Large intestine (tissue), 3 donors: ENCODE measurements at regions not wholly inside any gene's neighbourhood (a gene's known extent, or its start where the extent isn't known, plus 50 kb on each side); places are given as distances from the start of the nearest gene placed in this dataset.

ENCODE experiments used
- DNase-seq, 2 donors: peaks; one replicate each; pipeline versions ENCODE4 v3.0.0 to v3.0.0-alpha.2; 2013
- H3K27ac ChIP-seq: one replicate; pipeline ENCODE4 v1.5.1; 2013; ENCODE audit warnings: low read length
- H3K27me3 ChIP-seq: 2 replicates; pipeline ENCODE4 v1.6.1; 2013; ENCODE audit warnings: low read length; ENCODE audit not compliant: control insufficient read depth, insufficient read depth
- H3K36me3 ChIP-seq: 2 replicates; pipeline ENCODE4 v1.6.1; 2013; ENCODE audit warnings: low read length; ENCODE audit not compliant: control insufficient read depth, insufficient read depth
- H3K4me1 ChIP-seq: one replicate; pipeline ENCODE4 v1.6.1; 2013; ENCODE audit warnings: low read length; ENCODE audit not compliant: control insufficient read depth, insufficient read depth
- H3K4me3 ChIP-seq: one replicate; pipeline ENCODE4 v1.5.1; 2013; ENCODE audit warnings: low read length
- H3K9me3 ChIP-seq: one replicate; pipeline ENCODE4 v1.6.1; 2013; ENCODE audit warnings: mild to moderate bottlenecking, low read depth, low read length, moderate library complexity; ENCODE audit not compliant: control insufficient read depth
- WGBS: methylation state at CpG from one replicate; pipeline ENCODE4 v1.1.5; 2013; ENCODE audit warnings: low lambda C conversion rate; ENCODE audit not compliant: insufficient coverage; 5-methylcytosine and 5-hydroxymethylcytosine counted together

DNA sequence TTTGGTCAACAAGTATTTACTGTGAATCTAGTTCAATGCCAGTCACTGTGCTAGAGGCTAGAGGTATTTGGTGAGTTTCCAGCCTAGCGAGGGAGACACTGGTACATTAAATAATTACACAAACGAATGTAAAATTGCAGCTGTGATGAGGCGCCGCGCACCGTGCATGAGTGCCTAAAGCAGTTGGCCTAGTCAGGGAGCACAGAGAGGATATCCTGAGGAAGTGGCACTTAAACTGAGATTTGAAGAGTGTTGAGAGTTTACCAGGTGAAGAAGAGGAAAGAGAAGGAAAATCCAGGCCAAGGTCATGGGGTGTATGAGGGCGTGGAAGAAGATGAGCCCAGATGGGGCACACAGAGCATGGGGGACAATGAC is 157.6 kb upstream of the NDUFV2 start:
- no peak for DNase-seq
- H3K4me1 ChIP-seq: peaks cover 4% of the 10 kb centered on the region
- no peak overlapping the region for H3K4me3 ChIP-seq
- WGBS: 100% methylated on average over 1 of the region's 7 CpGs
- H3K36me3 ChIP-seq: no peaks in the 10 kb centered on the region
- H3K27ac ChIP-seq: no peak overlapping the region
- H3K27me3 ChIP-seq: no peaks in the 10 kb centered on the region
- no peaks in the 10 kb centered on the region for H3K9me3 ChIP-seq

DNA sequence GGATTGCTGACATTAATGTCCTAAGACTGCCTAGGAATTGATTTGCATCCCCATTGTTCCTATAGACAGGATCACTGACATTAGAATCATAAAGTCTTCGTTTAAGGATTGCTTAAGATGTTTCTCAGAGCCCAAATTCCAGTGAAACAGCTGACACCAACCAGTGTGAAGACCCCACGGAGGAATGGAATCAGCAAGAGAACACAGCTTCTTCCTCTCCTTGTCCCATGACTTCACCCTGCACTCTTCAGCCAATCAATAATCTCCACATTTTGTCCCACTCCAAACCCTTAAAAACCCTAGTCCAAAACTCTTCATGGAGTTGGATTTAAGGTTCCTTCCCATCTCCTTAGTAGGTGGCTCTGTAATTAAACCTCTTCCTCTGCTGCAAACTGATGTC is 157.0 kb upstream of the NDUFV2 start:
- Histone ChIP-seq H3K27ac (no peak overlapping the region), H3K27me3 (no peaks in the 10 kb centered on the region), H3K36me3 (no peaks in the 10 kb centered on the region), H3K4me3 (no peak overlapping the region), H3K4me1 (peaks cover 4% of the 10 kb centered on the region), H3K9me3 (no peaks in the 10 kb centered on the region)
- DNase-seq: no peak
- WGBS: no CpG with 5 or more reads among the region's 2 CpGs

DNA sequence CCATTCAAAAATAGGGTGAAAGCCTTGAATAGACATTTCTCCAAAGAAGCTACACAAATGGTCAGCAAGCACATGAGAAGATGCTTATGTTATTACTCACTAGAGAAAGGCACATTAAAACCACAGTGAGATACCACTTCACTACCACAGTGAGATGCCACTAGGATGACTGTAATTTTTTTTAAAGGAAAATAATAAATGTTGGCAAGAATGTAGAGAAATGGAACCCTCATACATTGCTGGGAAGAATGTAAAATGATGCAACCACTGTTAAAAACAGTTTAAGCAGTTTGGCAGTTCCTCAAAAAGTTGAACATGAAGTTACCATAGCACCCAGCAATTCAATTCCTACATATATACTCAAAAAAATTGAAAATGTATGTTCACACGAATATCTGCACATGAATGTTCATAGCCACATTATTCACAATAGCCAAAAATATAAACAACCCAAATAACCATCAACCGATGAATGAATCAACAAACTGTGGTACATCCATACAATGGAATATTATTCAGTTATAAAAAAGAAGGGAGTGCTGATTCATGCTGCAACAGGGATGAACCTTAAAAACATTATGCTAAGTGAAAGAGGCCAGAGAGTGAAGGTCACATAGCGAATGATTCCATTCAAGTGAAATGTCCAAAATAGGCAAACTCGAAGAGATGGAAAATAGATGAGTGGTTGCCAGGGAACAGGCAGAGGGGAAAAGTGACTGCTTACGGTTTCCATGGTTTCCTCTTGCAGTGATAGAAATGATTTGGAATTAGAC is 156.2 kb upstream of the NDUFV2 start:
- Histone ChIP-seq H3K4me1 (peaks cover 4% of the 10 kb centered on the region), H3K9me3 (no peaks in the 10 kb centered on the region), H3K27ac (no peak overlapping the region), H3K36me3 (no peaks in the 10 kb centered on the region), H3K4me3 (no peak overlapping the region), H3K27me3 (no peaks in the 10 kb centered on the region)
- DNase-seq: no peak
- WGBS: 100% methylated on average over 3 of the region's 5 CpGs

DNA sequence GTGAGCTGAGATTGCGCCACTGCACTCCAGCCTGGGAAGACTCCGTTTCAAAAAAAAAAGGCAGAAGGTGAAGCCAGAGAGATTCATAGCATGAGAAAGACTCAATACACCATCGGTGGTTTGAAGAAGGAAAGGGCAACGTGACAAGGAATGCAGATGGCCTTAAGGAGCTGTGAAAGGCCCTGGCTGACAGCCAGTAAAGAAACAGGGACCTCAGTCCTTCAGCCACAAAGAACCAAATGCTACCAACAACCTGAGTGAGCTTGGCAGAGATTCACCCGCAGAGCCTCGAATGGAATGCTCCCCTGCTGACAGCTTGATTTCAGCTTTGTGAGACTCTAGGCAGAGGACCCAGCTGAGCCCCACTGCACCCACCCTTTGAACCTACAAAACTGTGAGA is 154.9 kb upstream of the NDUFV2 start:
- Histone ChIP-seq H3K4me3 (no peak overlapping the region), H3K9me3 (no peaks in the 10 kb centered on the region), H3K27ac (no peak overlapping the region), H3K27me3 (no peaks in the 10 kb centered on the region), H3K36me3 (no peaks in the 10 kb centered on the region), H3K4me1 (peaks cover 4% of the 10 kb centered on the region)
- DNase-seq: no peak
- WGBS: no CpG with 5 or more reads among the region's 6 CpGs

DNA sequence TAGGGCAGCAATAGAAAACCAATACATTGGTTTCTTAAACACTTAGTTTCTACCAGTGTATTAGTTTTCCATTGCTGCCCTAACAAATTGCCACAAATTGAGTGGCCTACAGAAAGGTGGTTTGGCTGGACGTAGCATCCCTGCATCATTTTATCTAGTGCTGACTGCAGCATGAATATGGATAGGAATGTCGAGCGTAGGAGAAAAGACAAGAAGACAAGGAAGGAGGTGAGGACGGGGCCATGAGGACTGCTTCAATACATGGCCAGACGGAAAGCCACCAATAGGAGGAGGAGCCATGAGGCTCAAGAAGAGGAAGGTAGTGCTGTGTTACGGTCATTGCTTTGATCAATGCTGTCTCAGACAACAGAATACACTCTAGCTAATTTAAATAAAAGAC is 154.5 kb upstream of the NDUFV2 start:
- whole genome bisulfite sequencing: 100% methylated on average over 4 of the region's 6 CpGs
- no peaks in the 10 kb centered on the region for H3K27me3 ChIP-seq
- no peaks in the 10 kb centered on the region for H3K9me3 ChIP-seq
- no peaks in the 10 kb centered on the region for H3K36me3 ChIP-seq
- H3K27ac ChIP-seq: no peak overlapping the region
- DNase-seq: no peak
- no peak overlapping the region for H3K4me3 ChIP-seq
- H3K4me1 ChIP-seq: peaks cover 4% of the 10 kb centered on the region

DNA sequence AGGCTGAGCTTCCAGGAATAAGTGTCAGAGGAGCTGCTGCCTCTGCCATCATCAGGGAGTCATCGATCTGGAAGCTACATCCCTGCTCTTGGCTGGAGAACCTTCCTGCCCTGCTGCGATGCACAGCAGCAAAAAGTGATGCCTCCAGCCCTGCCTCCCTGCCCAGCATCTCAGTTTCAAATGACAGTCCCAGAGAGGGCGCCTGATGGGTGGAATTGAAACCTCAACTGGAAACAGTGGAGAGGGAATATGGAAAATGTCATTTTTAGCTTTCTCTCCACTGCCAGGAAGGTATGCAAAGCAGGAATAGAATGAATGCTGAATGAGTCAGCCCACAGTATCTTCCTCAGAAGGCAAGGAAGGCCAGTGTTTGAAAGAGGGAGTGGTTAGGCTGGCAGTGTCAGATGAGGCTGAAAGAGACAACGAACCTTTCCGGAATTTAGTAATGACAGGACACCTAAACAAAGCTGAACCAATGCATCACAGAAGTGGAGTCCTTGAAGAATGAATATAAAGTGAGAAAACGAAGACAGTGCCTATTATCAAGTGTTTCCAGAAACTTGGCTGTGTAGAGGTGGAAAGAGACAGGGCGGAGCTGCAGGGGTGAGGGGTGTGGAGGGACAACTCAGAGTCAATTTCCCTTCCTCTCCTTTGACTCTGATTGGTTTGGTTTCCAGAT is 153.9 kb upstream of the NDUFV2 start:
- DNase-seq: no peak
- Histone ChIP-seq H3K27me3 (no peaks in the 10 kb centered on the region), H3K27ac (peak overlapping the region; percentile 42), H3K36me3 (no peaks in the 10 kb centered on the region), H3K4me3 (no peak overlapping the region), H3K4me1 (peaks cover 4% of the 10 kb centered on the region), H3K9me3 (no peaks in the 10 kb centered on the region)
- 20% methylated on average over 1 of the region's 7 CpGs for WGBS

DNA sequence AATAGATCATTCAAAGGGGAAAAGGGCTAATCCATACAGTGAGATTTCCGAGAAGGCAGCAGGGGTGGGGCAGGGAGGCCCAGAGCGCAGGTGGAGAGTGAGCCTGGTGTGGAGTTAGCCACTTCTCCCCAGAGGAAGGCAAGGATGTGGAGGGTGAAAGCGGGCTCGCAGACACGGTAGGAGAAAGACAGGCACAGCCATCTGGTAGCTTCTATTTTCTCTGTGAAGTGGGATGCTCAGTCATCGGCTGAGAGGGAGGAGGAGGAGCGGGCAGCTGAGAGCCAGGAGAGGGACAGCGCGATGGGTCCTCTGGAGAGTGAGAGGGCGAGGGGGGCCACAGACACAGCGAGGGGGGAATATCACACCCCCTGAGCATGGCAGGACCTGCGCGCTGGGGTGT is 153.3 kb upstream of the NDUFV2 start:
- Histone ChIP-seq H3K4me3 (no peak overlapping the region), H3K36me3 (no peaks in the 10 kb centered on the region), H3K27me3 (no peaks in the 10 kb centered on the region), H3K9me3 (no peaks in the 10 kb centered on the region), H3K27ac (peak overlapping the region; percentile 42), H3K4me1 (peaks cover 4% of the 10 kb centered on the region)
- no peak for DNase-seq
- no CpG with 5 or more reads among the region's 13 CpGs for WGBS

DNA sequence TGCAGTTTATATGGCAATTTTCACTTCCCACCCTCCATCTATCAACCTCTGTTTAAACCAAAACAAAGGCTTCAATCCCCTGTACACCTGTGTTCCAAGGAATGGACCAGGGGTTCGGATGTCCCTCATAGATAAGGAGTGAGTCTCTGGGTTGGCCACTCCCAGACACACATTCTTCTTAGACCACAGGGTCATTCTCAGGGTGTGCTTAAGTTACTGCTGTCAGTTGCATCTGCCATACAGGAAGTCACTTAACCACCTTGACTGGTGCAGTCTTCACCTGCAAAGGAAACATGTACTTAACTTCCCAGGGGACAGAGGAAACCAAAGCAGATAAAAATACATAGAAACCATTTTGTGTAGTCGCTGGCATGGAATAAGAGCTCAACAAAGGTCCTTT is 151.0 kb upstream of the NDUFV2 start:
- H3K4me1 ChIP-seq: peaks cover 4% of the 10 kb centered on the region
- no peak for DNase-seq
- H3K27ac ChIP-seq: no peak overlapping the region
- H3K27me3 ChIP-seq: no peaks in the 10 kb centered on the region
- H3K9me3 ChIP-seq: no peaks in the 10 kb centered on the region
- H3K36me3 ChIP-seq: no peaks in the 10 kb centered on the region
- no peak overlapping the region for H3K4me3 ChIP-seq
- WGBS: no CpG with 5 or more reads among the region's 2 CpGs

DNA sequence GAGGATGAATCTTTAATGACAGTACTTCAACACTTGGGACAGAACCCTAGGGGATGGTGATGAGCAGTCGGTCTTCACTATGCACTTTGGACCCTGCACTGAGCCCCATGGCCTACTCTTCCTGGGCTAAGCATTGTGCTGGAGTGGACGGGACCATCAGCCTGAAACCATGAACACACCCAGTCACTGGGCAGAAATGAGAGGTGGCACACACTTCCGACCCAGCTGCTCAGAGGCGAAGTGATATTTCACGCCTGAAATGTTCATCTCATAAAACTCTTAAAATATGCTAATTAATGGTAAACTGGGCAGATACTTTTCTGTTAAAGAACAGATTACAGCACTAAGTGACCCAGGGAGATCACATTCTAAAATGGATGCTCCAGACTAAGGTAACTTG is 150.3 kb upstream of the NDUFV2 start:
- H3K36me3 ChIP-seq: no peaks in the 10 kb centered on the region
- 100% methylated on average over 2 of the region's 5 CpGs for WGBS
- no peak for DNase-seq

DNA sequence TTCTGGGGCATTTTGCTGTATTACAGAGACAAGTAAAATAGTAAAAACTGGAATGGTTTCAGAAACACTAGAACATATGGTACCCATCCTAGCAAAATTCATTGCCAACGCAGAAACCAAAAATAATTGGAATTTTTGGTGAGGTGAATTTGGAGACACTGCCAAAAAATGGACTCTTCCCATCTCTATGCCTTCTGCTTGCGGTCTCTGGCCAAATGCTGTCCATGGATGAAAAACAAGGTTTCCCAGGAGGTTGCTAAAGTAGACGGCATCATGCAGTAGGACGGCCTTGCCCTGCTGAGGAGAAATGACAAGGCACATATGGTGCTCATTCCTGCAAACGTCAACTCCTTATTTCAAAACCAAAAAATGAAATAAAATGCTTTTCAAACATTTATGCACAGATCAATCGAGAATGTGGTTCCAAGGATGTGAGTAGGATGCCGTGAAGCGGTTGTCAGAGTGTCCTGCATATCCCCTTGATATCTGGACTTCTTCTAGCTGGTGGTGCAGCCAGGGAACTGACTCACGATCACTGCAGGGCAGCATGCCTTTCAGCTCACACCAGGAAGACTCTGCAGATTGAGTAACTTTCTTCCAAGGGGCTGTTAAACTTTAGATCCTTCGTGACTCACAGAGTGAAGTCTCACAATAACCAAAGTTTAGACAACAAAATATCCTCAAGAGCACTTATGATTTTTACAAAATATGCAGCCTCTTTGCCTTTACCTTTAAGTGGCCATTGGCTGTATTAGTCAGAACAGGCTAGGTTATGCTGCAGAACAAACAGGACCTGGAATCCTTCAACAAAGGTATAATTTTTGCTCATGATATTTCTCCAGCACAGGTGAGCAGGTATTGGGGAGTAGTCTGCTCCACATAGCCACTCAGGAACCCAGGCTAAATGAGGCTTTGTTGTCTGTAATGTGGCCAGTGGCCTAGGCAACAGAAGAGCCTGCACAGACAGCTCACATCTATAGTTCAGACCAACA is 149.4 kb upstream of the NDUFV2 start:
- WGBS: no CpG with 5 or more reads among the region's 10 CpGs

More for the DNA sequence above, 150.3 kb upstream of the NDUFV2 start:
- peaks cover 4% of the 10 kb centered on the region for H3K4me1 ChIP-seq
- no peaks in the 10 kb centered on the region for H3K9me3 ChIP-seq
- no peaks in the 10 kb centered on the region for H3K27me3 ChIP-seq
- H3K27ac ChIP-seq: no peak overlapping the region
- H3K4me3 ChIP-seq: no peak overlapping the region

More for the DNA sequence above, 149.4 kb upstream of the NDUFV2 start:
- no peak overlapping the region for H3K4me3 ChIP-seq
- H3K27me3 ChIP-seq: no peaks in the 10 kb centered on the region
- peaks cover 4% of the 10 kb centered on the region for H3K4me1 ChIP-seq
- H3K9me3 ChIP-seq: no peaks in the 10 kb centered on the region
- DNase-seq: no peak
- H3K36me3 ChIP-seq: no peaks in the 10 kb centered on the region
- H3K27ac ChIP-seq: no peak overlapping the region
